ENCODE measurements at regions not wholly inside any gene's neighbourhood (a gene's known extent, or its start where the extent isn't known, plus 50 kb on each side); places are given as distances from the start of the nearest gene placed in this dataset.

DNA sequence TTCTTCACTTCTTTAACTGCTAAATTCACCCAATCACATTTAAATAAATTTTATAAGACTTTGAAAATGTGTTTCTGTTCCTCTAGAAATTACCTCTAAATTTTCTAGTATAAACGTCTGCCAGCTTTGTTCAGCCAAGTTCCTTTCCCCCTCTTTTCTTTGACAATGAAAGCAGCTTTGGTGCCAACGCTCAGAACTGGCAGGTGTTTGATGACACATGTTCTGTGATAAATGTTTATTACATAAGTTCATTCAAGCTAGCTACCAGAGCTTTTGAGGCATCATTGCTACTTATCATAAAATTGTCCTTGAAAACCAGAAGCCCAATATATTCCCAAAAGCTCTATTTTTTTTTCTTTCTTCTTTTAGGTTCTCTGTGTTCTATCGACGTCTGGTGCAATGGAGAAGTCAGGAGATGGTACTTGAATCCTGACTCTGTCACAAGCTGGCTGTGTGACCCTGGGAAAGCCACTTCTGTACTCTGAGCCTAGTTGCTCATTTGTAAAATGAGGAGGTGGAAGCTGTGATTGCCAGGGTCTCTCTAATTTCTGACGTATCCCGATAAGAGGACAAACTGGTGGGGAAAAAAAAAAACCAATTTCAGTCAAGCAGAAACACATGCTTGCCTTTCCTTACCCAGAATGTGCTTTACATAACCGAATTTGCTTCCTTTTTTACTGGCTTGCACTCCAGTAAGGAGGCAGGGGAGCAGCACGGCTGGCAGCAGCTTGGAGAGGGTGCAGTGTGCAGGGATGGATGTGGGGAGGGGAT lies 187.1 kb upstream of the LPP start:
- no peak for ATAC-seq
- Mint-ChIP-seq H3K36me3 (no peaks in the 10 kb centered on the region), H3K9me3 (no peaks in the 10 kb centered on the region), H3K4me1 (peaks cover 6% of the 10 kb centered on the region), H3K4me3 (no peak overlapping the region), H3K27ac (no peak overlapping the region)
- DNase-seq (ENCODE audit: low spot score in 2 of 2) = no peak

DNA sequence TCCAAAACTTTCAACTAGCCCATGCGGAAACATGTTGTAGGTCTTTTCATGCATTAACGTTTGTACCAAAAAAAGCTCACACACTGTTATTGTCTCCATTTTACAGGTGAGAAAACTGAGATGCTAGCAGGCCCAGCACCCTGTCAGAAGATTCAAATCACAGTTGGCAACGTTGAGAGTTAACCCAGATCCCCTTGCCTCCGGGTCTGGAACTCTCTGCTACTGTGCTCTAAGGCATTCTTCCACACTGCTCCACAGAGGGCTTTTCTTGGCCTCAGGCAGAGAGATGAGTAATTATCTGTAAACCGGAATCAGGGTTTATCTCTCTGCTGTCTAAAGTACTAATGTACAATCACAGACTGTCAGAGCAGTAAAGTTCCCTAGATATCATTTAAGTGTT lies 186.0 kb upstream of the LPP start:
- Mint-ChIP-seq H3K4me1 (peaks cover 6% of the 10 kb centered on the region), H3K4me3 (no peak overlapping the region), H3K27ac (no peak overlapping the region), H3K9me3 (no peaks in the 10 kb centered on the region), H3K36me3 (no peaks in the 10 kb centered on the region)
- ATAC-seq (no peak), DNase-seq (ENCODE audit: low spot score in 2 of 2) (no peak)

GRCh38 chr3:187968883-187969580 lies 184.9 kb upstream of the LPP start:
- Mint-ChIP-seq H3K4me3 (no peak overlapping the region), H3K27ac (no peak overlapping the region), H3K36me3 (no peaks in the 10 kb centered on the region), H3K4me1 (peaks cover 16% of the 10 kb centered on the region), H3K9me3 (no peaks in the 10 kb centered on the region)
- ATAC-seq (no peak), DNase-seq (ENCODE audit: low spot score in 2 of 2) (no peak)

DNA sequence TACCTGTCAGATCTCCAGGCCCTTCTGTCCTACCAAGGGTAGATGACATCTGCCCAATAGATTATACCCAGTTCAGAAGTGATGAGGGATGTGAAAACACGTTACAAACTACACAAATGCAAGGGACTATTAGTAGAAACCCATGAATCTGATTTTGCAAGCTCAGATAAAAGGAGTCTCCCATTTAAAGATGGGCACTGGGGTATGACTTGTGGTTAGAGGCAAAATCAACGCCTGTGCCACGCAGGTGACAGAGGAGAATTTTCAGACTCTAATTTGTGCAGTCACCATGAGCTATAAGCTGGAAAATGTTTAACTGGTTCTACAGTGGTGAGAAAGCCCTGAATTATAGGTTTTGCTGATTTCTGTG lies 184.4 kb upstream of the LPP start:
- Mint-ChIP-seq H3K4me1 (peaks cover 21% of the 10 kb centered on the region), H3K27ac (no peak overlapping the region), H3K4me3 (no peak overlapping the region), H3K9me3 (no peaks in the 10 kb centered on the region), H3K36me3 (no peaks in the 10 kb centered on the region)
- ATAC-seq (no peak), DNase-seq (ENCODE audit: low spot score in 2 of 2) (no peak)

GRCh38 chr3:187970106-187970505 lies 183.9 kb upstream of the LPP start:
- DNase-seq (ENCODE audit: low spot score in 2 of 2) (no peak), ATAC-seq (no peak)
- no peaks in the 10 kb centered on the region for H3K9me3 Mint-ChIP-seq
- no peaks in the 10 kb centered on the region for H3K36me3 Mint-ChIP-seq
- peaks cover 27% of the 10 kb centered on the region for H3K4me1 Mint-ChIP-seq
- no peak overlapping the region for H3K27ac Mint-ChIP-seq
- H3K4me3 Mint-ChIP-seq = no peak overlapping the region

DNA sequence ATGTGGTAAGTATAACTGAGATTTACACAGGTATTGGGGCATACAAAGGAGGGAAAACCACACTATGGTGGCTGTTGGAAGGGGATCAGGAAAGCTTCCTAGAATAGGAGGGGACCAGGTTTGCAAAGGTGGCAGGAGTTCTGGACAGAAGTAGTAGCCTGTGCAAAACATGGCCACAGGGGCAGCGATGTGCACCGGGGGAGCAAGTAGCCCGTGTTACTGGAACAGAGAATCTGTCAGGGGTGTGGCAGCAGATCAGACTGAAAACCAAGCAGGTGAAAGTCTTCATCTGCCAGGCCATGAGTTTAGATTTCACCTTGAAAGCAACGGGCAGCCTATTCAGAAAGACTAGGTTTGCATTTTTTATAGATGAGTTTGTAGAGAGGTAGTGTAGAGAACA lies 182.3 kb upstream of the LPP start:
- Mint-ChIP-seq H3K9me3 (no peaks in the 10 kb centered on the region), H3K4me3 (no peak overlapping the region), H3K36me3 (no peaks in the 10 kb centered on the region), H3K27ac (no peak overlapping the region), H3K4me1 (peaks cover 42% of the 10 kb centered on the region)
- DNase-seq (ENCODE audit: low spot score in 2 of 2) (no peak), ATAC-seq (no peak)

DNA sequence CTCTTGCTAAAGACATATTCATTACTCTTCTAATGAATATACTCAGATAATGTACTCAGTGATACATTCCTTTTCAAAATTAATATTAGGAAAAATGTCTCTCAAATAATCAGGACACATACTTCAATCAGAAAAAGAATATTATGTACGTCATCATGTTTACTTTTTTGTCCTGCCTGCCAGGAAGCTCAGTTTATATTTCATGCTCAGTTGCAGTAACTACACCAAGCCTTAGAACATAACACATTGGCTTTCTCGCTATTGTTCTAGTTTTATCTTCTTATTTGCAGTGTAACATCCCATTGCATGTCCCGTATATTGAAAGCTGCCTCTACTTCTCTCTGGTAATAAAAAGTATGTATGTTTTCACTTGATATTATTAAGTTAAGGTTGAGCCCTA lies 181.5 kb upstream of the LPP start:
- peaks cover 45% of the 10 kb centered on the region for H3K4me1 Mint-ChIP-seq
- peaks cover 2% of the 10 kb centered on the region for H3K9me3 Mint-ChIP-seq

DNA sequence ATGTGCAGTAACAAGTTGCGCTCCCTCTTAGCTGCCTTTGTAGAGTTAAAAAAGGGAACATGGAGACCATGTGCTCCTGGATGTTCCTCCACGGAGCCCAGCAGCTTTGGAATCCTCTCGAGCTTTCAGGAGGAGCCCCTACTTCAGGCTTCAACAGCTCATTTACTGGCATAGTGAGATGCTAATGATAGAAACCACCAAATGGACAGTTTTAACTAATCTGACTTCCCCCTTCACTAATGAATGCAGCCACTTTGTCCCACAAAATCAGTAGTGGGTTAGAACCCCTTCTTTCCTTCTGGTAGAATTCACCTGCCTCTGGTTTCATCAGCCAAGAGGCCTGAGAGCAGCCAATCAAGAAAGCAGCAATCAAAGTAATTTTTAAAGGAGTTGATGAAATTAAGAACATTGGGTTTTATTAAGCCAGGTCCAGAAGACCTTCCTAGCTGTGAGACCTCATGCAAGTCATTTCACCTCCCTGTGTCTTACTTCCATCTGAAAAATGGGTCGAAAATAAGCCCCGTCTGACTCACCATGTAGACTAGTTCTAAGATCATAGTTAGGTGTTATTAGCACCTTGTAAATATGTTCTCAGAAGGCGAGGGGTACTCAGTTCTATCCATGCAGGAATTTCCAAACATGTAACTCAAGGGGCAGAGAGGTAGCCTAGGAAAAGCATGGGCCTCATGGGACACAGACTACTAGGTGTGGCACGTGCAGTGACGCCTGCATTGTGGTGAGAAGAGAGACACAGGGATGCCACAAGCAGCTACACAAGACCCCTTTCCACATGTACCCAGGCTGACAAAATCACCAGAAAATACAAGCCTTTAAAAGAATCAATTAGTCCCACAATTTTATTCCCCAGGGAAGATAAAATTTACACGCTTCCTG lies 179.7 kb upstream of the LPP start:
- H3K9me3 Mint-ChIP-seq = peaks cover 3% of the 10 kb centered on the region
- no peaks in the 10 kb centered on the region for H3K36me3 Mint-ChIP-seq
- ATAC-seq = peak; percentile 74
- peak overlapping the region; percentile 60 for H3K4me3 Mint-ChIP-seq
- peaks cover 51% of the 10 kb centered on the region for H3K4me1 Mint-ChIP-seq
- H3K27ac Mint-ChIP-seq = peak overlapping the region; percentile 90
- DNase-seq (ENCODE audit: low spot score in 2 of 2) = no peak

More for the DNA sequence above, 181.5 kb upstream of the LPP start:
- H3K27ac Mint-ChIP-seq = no peak overlapping the region
- no peak overlapping the region for H3K4me3 Mint-ChIP-seq
- ATAC-seq (no peak), DNase-seq (ENCODE audit: low spot score in 2 of 2) (no peak)
- H3K36me3 Mint-ChIP-seq = no peaks in the 10 kb centered on the region

DNA sequence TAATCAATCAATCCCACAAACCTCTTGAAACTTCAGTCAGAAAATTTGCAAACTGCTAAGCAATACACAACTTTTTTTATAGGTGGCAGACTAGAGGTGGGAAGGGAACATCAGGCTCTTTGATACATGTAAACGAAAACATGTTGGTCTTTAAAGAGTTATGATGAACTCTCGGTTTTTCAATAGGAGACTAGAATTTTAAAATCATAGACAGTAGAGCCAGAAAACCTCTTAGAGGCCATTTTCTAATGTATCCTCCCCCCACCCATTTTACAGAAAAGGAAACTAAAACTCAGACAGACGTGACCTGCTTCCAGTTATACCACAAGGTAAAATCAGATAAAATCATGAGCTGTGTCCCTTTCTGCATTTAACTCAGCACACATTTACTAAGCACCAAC lies 179.1 kb upstream of the LPP start:
- Mint-ChIP-seq H3K4me3 (peak overlapping the region; percentile 60), H3K36me3 (no peaks in the 10 kb centered on the region), H3K9me3 (peaks cover 3% of the 10 kb centered on the region), H3K27ac (peak overlapping the region; percentile 90), H3K4me1 (peaks cover 58% of the 10 kb centered on the region)
- peak; percentile 68 for ATAC-seq
- no peak for DNase-seq (ENCODE audit: low spot score in 2 of 2)

DNA sequence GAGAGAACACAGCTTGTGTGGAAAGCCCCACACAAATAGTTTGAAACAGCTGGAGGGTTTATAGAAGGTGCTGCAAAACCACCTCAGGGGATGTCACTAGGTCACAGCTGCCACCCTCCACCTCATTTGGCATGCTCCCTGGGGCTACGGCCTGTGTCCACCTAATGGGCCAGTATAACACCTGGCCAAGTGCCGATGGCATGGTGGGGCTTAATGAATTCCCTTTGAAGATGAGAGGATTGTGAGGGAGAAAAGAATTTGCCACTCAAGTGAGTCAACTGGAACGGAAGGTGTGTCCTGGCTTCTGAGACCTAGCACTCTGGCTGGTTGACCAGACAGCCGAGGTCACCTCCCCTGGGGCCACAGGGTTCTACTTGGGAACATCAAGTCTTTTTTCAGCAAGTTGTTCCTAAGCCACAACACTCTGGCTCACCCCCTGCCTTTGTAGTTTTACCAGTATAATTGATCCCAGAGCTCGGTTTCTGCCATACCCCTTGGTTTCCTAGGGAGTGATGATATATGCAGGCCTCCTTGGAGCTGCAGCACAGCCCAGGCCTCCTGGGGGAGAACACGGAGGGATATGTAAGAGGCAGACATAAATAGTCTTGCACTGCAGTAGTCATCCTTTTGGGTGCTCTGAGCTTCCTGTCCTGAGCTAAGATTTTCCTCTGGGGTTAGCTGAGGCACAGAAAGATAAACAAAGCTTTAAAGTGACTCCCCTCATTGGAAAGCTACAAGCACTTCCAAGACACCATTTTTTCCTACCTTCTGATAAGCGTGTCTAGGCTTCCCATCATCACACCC lies 178.2 kb upstream of the LPP start:
- H3K27ac Mint-ChIP-seq = peak overlapping the region; percentile 90
- ATAC-seq = peak; percentile 70
- H3K36me3 Mint-ChIP-seq = no peaks in the 10 kb centered on the region
- no peak for DNase-seq (ENCODE audit: low spot score in 2 of 2)
- H3K9me3 Mint-ChIP-seq = peaks cover 3% of the 10 kb centered on the region
- H3K4me1 Mint-ChIP-seq = peaks cover 58% of the 10 kb centered on the region
- H3K4me3 Mint-ChIP-seq = peak overlapping the region; percentile 60

DNA sequence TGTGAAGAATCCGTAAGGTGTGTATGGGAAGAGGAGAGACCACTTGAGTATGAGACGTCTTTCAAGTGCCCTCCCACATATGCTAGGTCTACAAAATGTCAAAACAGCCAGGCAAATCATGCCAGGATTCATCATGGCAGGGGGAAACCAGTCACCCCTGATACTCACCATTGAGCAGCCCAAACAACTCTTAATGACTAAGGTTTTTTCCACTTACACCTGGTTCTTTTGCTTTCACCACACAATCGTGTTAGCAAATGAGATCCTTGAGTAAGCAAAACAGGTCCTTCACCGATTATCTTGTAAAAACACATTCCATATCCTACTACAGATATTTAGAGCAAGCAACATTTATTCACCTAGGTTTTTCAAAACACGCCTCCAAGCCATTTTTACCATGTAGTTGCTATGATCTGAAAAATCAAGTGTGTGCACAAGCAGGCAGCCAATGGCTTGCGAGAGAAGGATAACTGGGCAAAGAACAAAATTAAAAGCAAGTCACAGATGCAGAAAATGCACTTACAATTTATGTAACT lies 177.5 kb upstream of the LPP start:
- peak; percentile 83 for ATAC-seq
- peaks cover 58% of the 10 kb centered on the region for H3K4me1 Mint-ChIP-seq

DNA sequence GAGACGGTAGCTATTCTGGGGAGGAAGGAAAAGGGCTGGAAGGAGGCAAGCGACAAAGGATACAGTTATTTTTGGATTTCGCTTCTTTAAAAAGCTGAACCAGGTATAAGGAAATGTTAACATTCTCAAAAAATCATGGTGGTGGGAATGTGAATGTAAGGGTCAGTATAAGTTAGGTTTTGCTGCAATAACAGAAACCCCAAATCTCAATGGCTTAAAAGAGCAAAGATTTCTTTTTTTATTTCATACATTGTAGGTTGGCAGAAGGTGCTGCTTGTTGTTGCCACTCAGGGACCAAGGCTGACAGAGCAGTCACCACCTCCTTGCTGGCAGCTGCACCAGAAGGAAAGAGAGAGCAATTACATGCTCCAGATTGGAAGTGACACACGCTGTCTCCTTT lies 176.3 kb upstream of the LPP start:
- no peak for ATAC-seq
- Mint-ChIP-seq H3K4me1 (peaks cover 58% of the 10 kb centered on the region), H3K27ac (no peak overlapping the region), H3K4me3 (no peak overlapping the region), H3K9me3 (peaks cover 3% of the 10 kb centered on the region), H3K36me3 (no peaks in the 10 kb centered on the region)
- no peak for DNase-seq (ENCODE audit: low spot score in 2 of 2)

More for the DNA sequence above, 177.5 kb upstream of the LPP start:
- no peak for DNase-seq (ENCODE audit: low spot score in 2 of 2)
- H3K4me3 Mint-ChIP-seq = peak overlapping the region; percentile 60
- H3K27ac Mint-ChIP-seq = peak overlapping the region; percentile 90
- no peaks in the 10 kb centered on the region for H3K36me3 Mint-ChIP-seq
- H3K9me3 Mint-ChIP-seq = peaks cover 3% of the 10 kb centered on the region

DNA sequence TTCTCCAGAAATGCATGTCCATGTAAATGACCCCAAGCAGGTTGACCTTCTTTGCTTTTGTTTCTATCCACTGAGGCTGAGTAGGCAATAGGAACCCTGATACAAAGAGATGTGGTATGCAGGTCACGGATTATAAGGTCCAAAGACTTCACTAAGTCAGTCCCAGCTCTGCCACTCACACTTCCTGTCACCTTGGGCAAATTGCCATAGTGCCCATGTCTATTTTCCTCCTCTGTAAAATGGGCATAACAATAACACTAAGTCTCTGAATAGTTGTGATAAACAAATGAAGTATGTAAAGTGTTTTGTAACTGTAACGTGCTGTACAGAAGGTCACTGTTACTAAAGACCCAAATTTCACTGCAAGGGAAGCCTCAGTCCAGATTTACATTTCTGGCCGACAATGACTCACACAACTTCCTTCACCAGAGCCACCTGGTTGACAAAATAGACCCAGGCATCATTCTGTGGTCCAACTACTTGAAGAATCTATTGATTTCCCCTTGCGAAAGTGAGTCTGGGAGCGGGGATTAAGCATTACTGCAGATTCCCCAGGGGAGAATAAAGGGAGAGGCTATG lies 175.4 kb upstream of the LPP start:
- Mint-ChIP-seq H3K4me1 (peaks cover 54% of the 10 kb centered on the region), H3K4me3 (no peak overlapping the region), H3K27ac (peak overlapping the region; percentile 33), H3K9me3 (peaks cover 3% of the 10 kb centered on the region), H3K36me3 (no peaks in the 10 kb centered on the region)
- ATAC-seq = no peak
- DNase-seq (ENCODE audit: low spot score in 2 of 2) = no peak

DNA sequence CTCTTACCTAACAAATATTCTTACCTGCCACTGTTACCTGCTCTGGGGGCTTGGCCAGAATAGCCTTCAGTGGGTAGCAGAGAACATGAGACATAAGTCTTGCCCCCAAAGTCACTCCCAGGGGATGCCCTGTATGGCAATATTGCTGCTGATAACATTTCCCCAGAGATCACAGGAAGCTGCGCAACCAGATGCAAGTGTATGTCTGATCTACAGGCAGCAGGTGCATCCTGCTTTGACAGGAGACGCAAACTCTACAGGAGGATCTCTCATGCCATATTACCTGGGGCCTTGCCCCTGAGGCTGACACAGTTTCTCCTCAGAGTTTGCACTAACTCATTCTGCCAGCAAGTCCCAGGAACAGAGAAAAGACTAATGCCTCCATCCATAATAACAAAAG lies 174.4 kb upstream of the LPP start:
- ATAC-seq = no peak
- Mint-ChIP-seq H3K4me1 (peaks cover 43% of the 10 kb centered on the region), H3K4me3 (no peak overlapping the region), H3K27ac (no peak overlapping the region), H3K36me3 (no peaks in the 10 kb centered on the region), H3K9me3 (peaks cover 3% of the 10 kb centered on the region)
- DNase-seq (ENCODE audit: low spot score in 2 of 2) = no peak
